GM21786 (cell line): ENCODE measurements at regions not wholly inside any gene's neighbourhood (a gene's known extent, or its start where the extent isn't known, plus 50 kb on each side); places are given as distances from the start of the nearest gene placed in this dataset.

ENCODE experiments used
- ATAC-seq: cut with Tn5 transposase; IDR thresholded peaks from one replicate; pipeline ENCODE4 v1.9.1; 2021; ENCODE audit not compliant: unreplicated experiment

DNA sequence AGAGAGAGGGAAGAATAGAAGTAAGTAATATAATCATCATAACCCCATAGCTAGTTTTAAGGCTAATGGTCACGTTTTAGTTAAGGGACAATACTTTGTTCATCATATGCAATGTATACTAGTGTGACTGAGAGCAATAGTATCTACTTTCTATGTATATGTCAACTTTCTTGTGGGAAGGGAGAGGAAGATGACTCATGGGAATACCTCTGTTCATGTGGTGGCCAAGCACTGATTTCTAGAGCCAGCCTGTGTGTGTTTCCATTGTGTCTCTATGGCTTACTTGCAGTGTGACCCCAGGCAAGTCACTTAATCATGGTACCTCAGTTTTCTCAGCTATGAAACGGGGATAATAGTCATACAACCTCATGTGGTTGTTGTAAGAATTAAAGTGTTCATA, 639.6 kb downstream of the CETN3 start:
- no peak for ATAC-seq

DNA sequence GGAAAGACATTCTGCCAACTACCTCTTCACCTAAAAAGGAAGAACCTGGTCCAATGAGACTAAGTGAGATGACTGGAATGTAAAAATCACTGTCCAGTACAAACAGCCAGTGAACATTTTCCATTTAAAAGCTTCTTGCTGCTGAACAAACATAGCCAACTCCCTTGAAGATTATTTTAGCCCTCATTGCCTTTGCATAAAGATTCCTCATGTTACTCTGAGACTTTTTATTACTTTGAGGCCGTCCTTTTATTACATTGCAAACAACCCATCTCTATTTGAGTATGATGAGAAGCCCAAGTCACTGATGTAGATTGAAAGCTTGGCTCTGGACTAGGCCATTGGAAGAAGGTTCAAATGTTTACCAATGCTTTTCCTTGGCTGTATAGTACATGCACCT, 649.8 kb downstream of the CETN3 start:
- no peak for ATAC-seq

DNA sequence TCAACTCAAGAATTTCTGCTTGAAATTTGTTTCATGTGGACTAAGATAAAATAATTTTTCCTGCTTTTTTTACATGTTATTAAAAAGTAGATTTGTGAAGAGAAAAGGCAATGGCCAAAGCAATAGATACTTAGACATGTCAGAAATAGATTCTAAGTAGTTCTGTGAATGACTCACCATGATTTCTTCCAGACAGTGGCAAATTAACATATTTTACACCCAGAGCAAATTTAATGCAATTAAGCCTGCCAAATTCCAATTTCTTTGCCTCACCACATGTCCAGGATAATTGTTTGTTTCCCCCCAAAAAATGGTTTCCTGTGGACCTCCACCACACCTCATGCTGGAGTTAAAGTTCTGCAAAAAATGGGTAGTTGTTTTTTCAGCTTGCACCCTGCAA, 651.4 kb downstream of the CETN3 start:
- no peak for ATAC-seq

DNA sequence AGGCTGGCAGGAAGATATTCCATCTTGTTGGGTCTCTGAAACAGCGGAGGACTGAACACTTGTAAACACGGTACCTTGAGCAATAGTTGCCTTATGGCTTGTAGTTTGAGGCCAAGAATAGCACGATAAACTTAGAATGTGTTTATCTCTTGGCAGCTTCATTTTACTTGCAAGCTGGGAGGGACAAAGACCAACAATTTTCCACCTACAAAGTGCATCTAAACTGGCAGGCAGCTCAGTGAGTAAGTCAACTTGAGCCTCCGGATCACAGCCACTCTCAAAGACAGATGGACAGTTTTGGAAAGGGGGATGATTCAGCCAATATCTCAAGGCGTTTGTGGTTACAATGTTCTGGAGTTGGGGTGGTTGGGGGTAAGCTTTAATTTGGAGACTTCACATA, 652.6 kb downstream of the CETN3 start:
- no peak for ATAC-seq

DNA sequence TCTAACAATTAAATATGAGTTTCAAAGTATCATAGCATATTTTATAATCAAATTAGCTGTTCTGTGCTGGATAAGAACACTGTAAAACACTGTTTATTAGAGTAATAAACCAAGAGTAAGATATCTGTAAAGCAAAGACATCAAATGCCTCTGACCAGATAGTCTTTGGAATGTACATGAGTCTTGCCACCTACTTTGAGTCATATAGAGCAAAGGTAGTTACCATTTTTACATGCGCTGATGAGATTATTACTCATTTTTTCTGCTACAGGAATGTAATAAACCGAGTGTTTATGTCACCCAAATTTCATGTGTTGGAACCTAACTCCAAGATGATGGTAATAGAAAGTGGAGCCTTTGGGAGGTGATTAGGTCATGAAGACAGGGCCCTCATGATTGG, 654.5 kb downstream of the CETN3 start:
- no peak for ATAC-seq

DNA sequence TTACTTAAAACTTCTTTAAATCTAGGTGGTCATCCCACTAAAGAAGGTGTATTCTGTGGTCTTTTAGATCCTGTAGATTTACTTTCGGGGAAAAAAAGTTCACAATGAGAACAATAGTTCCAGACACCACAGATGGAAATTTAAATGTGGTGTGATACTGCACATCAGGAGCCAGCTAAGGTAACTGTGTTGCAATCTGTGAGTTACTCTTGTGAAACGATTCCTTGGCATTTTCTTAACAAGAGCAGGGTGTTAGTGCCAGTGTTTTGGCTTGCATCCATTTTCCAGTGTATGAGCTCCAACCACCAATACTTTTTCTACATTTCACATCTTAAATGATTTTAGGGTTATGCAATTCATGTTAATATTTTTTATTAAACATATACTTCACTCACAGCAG, 674.5 kb downstream of the CETN3 start:
- no peak for ATAC-seq

DNA sequence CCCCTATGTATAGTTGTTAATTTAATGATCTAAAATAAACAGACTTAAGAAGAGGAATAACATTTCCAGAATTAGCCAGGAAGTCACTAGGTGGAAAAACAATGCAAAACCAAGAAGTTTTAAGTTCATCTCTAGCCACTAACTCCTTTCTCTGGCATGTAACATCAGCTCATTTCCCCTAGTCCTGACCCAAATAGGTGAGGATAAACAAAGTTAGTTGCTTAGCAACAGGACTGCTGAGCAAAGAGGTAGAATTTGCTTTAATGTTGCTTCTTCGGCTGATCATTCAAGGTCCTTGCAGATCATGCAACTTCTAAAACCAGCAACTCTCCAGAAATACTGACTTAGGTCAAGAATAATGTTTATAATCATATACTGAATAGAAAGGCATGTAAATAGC, 675.8 kb downstream of the CETN3 start:
- ATAC-seq, result no peak

DNA sequence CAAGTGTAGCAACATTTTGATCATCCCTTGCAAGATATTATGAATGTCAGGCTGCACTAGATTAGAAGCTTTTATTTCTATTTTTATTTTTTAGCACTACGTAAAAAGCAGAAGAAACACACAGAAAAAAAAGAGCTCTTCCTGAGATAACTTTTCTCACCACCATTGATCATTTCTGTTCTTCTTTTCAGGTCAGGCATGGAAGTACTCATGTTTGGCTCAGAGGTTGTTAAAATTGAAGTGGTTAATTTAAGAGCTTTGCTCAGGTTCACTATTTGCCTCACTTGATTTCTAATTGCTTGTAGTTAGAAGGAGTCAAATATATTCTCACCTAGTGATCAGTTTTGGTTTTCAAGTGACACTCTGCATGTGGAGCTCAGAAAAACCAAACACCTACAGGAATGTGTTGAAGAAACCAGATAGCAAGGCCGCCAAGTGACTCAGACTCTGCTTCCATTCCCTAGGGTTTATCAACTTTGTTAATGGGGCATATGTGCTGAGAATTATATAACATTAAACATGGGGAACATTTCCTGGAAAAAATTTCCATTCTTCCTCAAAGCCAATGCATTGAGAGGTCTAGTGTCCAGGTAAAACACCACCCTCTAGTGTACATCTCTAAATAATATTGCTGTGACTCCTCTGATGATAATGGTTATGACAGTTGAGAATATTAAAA, 679.8 kb downstream of the CETN3 start:
- ATAC-seq, result peak; percentile 40

DNA sequence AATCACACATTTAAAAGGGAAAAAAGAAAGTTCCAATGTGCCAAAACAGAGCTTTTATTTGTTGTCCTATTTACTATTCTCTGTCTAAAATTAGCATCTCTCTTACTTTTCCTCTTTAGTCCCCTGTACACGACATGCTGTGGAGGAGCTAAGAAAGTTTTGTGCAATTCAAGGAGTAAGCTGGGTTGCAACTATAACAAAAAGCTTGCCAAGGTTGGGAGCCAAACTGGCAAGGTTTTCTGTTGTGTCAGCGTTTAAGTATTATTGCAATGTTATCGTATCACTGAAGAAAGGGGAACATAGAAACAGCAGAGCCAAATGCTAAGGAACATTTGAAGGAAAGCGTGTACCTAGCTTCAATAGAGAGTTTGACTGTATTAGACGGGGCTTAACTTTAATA, 680.8 kb downstream of the CETN3 start:
- no peak for ATAC-seq

DNA sequence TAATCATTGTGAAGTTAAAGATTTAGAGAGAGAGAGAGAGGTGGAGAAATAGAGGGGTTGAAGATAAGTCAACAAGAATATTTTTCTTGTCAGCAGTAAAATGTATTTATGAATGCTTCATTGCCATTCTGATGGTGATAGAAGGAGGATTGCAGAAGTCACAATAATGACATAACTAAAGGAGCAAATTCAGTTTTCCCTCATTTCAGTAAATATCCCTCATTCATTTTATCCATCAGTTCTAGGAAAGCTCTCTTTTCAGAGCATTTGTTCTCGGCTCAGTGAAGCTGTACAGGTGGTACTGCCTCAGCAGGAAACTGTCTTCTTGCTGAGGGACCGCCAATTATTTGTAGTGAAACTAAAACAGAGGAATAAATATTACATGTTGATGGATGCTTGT, 681.4 kb downstream of the CETN3 start:
- ATAC-seq, result no peak

DNA sequence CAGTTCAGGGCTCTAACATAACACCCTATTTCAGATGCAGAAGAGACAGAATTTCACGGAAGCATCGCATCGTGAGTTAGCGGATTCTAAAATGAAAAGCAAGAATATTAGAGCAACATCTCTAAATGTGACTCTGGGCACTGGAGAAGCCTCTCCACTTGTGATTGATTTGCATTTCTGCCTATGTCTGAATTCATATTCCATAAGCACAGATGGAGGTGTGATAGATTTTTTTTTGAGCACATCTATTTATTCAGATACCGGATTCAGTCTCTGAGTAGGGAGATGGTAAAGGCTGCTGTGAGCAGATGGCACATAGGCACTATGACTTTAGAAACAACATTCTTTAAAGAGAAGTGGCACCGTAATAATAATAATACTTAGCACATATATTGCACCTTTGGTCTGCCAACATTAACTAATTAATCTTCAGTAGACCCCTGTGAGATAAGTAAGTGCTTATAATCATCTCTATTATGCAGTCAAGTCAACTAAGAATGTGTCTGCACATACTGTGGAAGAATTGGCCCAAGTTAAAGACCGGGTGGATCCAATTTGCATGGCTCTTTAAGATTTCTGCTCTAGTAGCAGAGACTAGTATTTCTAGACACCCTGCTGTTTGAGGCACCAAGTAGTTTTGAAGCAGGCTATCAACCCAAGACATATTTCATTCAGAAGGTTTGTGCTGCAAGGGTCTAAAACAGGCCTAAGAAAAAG, 685.0 kb downstream of the CETN3 start:
- no peak for ATAC-seq

DNA sequence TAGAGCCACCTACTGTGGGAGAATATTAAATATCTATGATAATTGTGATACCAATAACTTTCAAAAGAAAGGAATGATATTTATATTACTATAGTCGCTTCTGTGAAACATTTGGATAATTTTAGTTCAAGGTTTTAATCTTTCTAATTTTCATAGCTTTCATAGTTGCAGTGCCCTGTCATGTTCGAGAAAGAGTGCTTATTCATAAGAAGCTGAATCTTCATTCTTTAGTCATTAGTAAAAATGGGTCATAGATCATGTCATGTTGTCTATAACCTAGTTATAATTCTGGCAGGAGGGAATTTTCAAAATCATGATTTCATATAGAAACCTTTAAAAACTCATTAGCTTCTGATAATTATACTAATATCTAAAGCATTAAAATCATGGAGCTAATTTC, 685.6 kb downstream of the CETN3 start:
- no peak for ATAC-seq

DNA sequence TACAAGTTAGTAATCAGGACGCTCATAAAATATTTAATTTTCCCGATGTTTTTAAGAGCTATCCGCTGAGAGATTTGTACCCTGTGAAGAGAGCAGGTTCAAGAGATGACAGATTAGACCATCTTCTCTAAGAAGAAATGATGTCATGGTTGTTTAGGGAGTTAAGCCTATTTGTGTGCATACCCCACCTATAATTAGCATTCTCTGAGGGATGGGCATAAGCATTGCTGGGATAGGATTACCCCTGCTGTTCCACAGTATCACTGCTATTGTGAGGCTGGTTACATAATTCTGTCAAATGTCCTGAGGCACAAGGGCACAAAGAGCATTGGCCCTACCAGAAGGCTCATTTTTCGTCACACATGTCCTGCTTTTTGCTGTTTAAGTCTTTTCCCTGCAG, 687.0 kb downstream of the CETN3 start:
- no peak for ATAC-seq

DNA sequence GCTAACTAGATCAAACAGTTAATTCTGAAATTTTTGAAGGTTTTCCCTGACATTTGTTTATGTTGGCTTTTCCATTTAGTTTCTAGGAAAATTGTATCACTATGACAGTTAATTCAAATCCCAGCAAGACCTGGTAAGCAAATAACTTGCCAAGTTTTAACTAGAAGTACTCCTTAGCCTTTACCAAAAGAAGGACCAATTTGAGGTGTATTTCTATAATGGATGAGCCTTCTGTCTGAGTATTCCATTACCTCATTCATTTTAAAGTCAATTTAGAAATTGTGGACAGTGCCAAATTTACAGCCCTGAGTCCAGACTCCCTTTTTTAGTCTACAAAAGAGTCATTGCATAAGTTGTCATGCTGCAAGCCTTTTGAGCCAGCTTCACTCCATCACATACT, 687.6 kb downstream of the CETN3 start:
- ATAC-seq, result no peak

DNA sequence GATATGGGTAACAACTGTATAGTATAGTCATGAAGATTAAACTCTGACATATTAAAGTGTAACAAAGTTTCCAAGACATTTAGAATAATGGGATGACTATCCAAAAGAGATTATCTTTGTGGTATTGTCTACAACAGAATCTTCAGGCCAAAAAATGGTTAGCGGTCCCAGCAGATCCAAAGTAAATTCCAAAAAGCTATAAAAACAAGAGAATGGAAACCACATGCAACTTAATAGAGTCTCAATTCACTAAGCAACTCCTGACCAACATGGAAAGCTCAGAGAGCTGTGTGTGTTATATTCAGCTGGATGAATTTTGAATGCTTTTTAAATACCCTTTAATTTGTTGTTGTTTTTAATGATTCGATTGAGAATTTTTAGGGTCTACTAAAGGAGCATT, 688.2 kb downstream of the CETN3 start:
- ATAC-seq, result no peak

DNA sequence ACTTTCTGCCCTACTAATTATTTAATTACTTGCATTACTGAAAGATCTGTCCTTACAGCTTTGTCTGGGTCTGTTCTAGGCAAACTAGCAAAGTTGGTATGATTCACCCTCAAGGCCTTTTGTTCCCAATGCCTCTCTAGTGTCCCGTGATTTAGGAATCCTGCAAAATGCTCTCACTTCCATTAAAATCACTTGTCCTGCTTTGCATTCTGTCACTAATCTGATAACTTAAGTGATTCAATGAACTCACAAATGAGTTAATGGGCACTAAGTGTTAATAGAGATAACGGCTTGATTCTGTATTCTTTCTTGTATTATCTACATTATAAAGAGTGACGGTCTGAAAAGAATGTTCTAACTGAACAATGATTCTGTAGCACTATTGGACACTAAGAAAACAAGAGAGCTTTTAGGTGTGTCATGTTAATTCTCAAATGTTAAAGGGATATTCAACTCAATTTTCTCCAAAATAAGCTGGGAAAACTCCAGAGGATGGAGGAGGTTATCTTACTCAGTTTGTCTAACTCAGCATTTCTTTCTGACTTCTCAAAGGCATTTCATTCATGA, 697.3 kb downstream of the CETN3 start:
- no peak for ATAC-seq

DNA sequence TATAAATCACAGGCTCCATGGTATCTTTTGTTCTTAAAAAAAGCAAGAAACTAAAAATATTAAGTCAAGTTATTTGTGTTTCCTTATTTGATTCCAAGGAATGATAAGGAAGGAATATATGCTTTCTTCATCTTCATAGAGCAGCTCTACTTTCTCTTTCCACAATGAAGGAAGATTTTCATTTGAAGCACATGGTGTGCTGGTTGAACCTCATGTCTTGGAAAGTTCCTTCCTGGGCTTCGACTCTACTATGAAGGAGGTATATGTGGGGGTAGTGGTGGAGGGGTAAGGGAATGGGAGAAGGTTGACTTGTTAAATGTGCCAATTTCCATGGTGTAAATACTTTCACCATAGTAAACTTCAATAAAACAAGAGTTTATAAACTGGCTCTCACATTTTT, 698.0 kb downstream of the CETN3 start:
- no peak for ATAC-seq

DNA sequence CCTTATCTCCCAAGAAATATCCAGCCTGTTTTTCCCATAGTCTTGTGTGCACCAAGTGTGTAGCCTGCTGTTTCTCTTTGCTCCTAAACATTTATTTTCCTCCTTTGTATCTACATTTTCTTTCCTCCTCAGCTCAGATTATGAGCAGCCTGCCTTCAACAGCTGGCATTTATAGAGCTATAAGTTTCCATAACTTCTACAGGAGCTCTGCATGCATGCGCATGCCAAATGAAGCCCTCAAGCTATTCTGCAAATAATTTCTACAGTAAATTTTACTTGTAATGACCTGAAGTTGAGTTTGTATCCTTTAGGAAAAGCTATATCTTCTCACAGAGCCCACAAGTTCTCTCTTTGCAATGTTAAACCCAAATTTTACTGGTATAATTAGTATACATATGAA, 699.5 kb downstream of the CETN3 start:
- ATAC-seq, result no peak

DNA sequence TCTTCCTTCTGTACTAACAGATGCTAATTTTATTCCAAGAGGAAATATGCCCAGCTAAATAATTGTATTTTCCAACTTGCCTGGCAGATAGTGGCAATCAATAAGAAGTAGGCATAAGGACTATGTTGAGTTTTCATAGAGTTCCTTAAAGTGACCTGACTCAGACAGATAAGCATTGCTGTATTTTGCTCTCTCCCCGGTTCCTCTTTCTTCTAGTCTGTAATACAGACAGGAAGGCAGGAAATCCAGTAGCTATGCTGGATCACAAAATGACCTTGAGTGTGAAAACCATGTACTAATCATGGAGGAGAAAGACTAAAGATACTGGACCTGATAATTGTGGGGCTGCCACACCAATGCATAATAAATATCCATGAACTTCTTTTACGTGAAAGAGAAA, 701.7 kb downstream of the CETN3 start:
- no peak for ATAC-seq

DNA sequence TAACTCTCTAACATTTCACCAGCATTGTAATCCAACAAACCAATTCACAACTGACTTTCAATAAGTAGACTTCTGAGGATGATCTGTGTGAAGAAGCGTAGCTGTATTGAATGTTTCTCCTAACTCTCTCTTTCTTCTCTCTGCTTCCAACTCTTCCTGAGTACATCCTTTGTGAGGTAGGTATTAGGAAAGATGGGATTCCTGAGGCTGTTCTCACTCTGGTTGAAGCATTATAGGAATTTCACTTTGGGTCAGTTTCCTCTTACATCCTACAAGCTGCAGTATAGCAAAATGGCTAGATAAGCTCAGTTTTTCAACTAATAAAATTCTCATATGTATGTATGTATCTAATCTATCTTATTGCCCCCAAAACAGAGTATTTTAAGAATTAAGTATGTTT, 702.8 kb downstream of the CETN3 start:
- no peak for ATAC-seq

DNA sequence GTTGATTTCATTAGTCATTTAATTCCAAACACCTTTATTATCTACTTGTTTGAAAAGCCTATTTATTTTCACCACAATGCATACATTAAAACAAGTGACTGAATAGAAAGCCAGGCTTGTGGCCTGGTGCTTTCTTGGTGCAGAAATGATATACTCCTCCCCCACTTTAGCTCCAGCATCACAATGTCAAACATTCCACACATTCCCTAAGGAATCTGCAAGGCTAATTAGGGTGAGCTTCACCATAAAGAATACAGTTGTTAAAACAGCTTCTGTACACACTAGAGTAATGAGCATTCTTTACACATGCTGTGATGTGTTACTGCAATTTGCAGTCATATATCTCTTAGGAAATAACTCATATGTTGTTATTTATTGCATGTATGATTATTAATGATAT, 705.7 kb downstream of the CETN3 start:
- no peak for ATAC-seq

DNA sequence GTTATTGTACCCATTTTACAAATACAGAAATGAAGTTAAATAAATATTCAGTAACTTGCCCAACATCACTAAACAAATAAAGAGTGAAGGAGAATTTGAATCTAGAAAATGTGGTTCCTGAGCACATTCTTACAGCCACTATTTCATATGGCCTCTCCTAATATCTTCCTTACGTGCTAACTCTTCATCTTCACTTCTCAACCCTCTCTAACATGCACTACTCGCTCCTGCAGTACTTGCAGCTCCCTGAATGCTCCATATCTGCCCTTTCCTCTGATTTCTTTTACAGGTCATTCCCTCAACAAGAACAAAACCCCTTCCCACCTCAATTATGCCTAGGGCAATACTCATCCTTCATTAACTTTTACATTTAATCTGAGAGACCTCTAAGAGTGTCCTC, 711.5 kb downstream of the CETN3 start:
- ATAC-seq, result no peak

DNA sequence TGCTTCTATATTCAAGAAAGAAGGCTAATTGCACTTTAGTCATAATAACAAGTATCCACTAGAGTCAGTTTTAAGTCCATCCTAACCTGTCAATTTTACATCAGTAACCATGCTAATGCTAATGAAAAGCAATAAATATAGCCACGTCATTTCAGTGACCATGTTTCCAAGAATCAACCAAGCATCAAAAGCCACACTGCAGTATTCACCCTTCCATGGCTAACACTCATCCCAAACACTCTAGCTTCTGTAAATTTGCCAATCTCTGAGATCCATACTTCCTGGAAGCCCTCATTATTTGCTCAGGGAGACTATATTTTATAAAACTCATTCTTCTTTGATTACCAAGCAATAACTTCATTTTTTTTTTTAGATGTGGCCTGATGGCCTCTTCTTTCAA, 712.0 kb downstream of the CETN3 start:
- ATAC-seq, result no peak
